ENCODE measurements at regions not wholly inside any gene's neighbourhood (a gene's known extent, or its start where the extent isn't known, plus 50 kb on each side); places are given as distances from the start of the nearest gene placed in this dataset.

GRCh38 chr1:193741228-193741627 lies 554.8 kb upstream of the B3GALT2 start:
- TF ChIP-seq CTCF (IDR thresholded peaks at IDR 0.05) (no peak), POLR2A (IDR thresholded peaks at IDR 0.05) (no peak)
